T1000 (cell line): ENCODE measurements at regions not wholly inside any gene's neighbourhood (a gene's known extent, or its start where the extent isn't known, plus 50 kb on each side); places are given as distances from the start of the nearest gene placed in this dataset.

ENCODE experiments used
- DNase-seq: peaks from one replicate; lab custom pipeline; 2025; ENCODE audit warnings: mixed read lengths; lab: John Stamatoyannopoulos, UW

GRCh38 chr6:140597181-140597580, 1222.7 kb upstream of the CITED2 start:
- no peak for DNase-seq

- no peak for DNase-seq
Observed at GRCh38 chr6:140594806-140595128, 1220.3 kb upstream of the CITED2 start.

GRCh38 chr6:140592877-140593276, 1218.4 kb upstream of the CITED2 start:
- DNase-seq: no peak

DNA sequence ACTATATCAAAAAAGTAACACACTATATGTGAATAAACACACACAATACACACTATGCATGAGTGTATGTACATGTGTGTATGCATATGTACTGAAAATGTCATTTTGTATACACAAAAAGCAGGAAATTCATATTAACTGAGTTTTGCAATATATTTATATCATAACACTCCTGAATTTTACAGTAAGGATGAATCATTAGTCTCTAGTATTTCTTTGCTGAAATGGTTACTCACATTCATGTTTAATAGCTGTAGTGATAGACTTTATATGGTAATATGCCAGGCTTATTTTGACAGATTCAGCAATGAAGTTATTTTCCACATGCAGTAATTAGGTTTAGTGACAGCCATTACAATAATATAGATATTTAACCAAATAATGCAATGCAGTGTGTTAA, 1216.2 kb upstream of the CITED2 start:
- DNase-seq: no peak

- no peak for DNase-seq
Observed at GRCh38 chr6:140586426-140587061, 1212.1 kb upstream of the CITED2 start.

- no peak for DNase-seq
Observed at GRCh38 chr6:140581601-140582000, 1207.2 kb upstream of the CITED2 start.

DNA sequence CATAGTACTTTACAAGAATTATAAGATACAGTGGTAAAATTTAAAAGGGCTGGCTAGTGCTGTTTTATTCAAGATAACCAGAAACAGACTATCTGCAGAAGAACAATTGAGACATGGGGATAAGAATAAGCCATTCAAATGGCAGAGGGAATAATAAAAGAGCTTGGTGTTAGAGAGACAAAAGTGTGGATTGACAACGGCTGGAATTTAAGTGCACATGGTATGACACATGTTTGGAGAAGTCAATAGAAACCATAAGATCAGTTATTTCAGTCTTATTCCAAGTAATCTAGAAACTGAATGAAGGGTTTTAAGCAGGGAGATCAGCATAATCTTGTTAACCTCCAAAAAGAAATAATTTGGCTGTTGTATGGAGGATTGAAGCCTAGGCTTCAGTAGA, 1205.5 kb upstream of the CITED2 start:
- DNase-seq: no peak

GRCh38 chr6:140576004-140576555, 1201.6 kb upstream of the CITED2 start:
- DNase-seq: no peak

- DNase-seq: no peak
Observed at GRCh38 chr6:140572867-140573266, 1198.4 kb upstream of the CITED2 start.

- no peak for DNase-seq
Observed at GRCh38 chr6:140572129-140572528, 1197.7 kb upstream of the CITED2 start.

- no peak for DNase-seq
Observed at GRCh38 chr6:140571145-140571544, 1196.7 kb upstream of the CITED2 start.

DNA sequence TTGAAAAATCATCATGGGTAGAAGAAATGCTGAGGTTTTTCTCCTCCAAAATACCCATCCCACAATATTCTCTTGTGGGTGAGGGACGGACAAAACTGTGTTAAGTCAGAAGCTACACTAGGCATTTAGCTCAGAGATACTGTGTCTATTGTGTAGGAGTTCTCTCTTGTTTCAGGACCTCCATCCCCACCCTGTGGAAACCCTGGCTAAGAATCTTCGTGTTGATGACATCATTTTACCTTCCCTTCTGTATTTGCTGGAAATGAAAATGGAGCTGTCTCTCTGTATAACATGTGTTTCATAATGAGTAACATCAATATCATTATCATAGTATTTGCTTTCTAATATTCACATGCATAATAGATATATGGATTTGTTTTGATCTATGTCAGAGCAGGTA, 1193.0 kb upstream of the CITED2 start:
- no peak for DNase-seq

GRCh38 chr6:140566781-140567277, 1192.4 kb upstream of the CITED2 start:
- no peak for DNase-seq

DNA sequence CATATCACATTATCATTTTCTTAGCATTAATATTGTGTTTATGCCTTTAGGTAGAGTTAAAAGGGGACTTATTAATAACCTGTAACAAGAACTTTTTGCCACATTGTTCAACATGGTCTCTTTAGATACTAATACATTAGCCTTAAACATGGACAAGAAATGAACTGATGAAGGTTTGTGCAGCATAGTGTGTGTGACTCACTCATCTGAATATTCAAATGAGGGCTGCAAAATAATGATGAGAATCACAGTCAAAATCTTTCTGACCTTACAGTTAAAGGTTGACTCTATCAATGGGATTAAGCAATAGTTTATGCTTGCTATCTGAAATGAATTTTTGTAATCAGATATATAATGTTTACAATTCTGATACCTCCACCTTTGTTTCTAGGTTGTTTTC, 1189.3 kb upstream of the CITED2 start:
- no peak for DNase-seq

DNA sequence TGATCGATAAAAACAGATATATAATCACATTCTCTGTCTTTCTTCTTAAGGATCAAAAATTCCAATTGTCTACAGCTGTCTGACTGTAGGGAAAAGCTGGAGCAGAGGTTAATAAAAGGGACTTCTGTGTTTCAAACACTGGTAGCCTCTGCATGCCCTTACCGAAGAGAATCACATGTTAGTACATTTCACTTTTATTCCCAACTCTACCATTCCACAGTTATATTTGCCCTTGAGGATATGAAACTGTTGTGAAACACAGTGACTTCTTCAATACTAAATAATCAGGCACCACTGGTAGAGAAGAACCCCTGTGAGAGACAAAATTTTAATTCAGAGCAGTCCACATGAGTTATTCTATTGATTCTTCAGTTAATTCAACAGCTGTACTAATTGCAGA, 1187.3 kb upstream of the CITED2 start:
- no peak for DNase-seq

DNA sequence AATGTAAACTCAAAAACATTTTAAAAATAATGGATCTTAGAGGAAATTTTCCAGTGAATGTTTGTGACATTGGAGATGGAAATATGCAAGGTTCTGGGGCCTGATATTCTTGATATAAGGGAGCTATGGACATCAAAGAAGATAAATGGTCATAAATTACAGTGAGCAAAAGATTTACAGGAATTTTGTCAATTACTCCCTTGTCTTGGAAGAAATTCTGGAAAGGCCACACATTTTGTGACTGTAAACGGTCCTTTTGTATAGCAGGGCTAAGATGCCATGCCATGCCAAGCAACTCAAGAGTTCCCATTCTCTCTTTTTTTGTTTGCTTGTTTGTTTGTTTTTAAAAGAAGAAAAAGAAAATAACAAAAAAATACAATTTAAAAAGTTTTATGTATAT, 1186.2 kb upstream of the CITED2 start:
- no peak for DNase-seq

DNA sequence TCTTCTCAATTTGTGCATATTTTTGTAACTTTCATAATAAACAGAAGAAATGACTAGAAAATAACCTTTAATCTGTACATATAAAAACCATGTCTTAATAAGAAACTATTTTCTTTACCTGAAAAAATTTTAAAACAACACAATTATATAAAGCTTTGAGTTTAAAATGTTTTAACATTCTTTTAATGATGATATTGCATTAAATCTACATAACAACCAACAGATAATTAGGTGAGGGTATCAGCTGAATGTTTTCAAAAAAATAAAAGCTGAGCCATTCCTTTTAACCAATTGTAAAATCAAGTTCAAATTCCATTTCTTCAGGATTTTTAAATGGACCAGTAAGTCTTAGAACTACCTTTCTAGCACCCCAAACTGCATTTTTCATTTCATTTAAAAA, 1185.0 kb upstream of the CITED2 start:
- no peak for DNase-seq

DNA sequence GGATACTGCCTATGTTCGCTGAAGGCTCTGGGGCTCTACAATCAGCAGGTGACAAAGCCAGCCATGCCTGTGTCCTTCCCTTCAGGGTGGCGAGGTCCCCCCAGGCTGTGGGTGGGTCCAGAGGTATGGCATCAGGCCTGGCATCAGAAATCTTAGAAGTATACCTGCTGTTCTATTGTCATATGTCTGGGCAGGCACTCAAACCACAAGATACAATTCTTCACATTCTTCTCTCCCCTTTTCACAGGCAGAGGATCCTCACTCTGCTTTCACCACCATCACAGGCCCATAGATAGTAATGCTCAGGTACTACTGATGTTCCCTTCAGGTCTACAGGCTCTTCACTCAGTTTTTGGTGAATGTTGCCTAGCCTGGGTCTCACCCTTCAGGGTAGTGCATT, 1180.0 kb upstream of the CITED2 start:
- no peak for DNase-seq

DNA sequence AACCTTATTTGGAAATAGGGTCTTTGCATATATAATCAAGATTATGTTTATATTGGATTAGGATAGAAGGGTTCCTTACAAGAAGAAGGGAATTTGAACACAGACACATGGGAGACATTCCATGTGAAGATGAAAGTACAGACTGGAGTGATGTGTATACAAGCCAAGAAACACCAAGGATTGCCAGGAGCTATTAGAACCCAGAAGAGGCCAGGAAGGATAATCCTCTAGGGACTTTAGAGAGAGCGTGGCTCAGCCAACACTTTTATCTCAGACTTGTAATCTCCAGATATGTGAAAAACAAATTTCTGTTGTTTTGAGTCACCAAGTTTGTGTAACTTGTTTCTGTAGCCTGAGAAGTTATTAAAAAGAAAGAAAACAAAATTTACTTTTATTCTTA, 1173.9 kb upstream of the CITED2 start:
- no peak for DNase-seq

- no peak for DNase-seq
Observed at GRCh38 chr6:140546640-140547039, 1172.2 kb upstream of the CITED2 start.

DNA sequence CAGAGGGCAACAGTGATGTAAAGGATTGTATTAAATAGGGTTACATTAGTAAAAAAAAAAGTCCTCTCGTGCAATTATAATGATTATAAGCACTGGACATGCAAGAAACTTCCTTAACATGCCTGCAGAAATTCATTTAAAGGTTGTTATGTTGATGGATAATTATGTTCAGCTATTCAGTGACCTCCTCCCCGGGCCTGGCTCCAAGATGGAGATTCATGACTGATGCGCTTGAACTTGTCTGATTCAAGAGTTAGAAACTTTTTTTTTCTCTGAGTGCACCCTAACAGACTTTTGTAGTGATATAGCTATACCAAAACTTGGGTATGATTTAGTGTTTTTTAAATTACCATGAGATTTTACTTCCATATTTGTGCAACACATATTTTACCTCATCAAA, 1170.0 kb upstream of the CITED2 start:
- DNase-seq: no peak

DNA sequence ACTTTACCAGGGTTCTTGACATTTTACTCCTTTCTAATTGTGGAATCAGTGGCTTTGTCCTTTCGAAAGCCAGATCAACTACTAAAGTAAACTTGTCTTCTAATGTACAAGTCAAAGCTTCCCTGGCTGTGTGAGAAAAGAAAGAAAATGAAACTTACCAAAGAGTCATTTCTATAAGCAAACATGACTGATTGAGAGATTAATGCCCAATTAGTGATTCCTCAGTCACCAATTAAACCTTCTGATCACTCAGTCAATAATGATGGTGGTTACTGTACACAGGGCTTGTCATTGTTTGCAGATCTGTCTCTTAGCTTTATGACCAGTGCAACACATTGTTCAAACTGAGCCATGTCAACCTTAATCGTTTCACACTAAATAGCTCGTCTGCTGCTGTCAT, 1168.4 kb upstream of the CITED2 start:
- DNase-seq: no peak

DNA sequence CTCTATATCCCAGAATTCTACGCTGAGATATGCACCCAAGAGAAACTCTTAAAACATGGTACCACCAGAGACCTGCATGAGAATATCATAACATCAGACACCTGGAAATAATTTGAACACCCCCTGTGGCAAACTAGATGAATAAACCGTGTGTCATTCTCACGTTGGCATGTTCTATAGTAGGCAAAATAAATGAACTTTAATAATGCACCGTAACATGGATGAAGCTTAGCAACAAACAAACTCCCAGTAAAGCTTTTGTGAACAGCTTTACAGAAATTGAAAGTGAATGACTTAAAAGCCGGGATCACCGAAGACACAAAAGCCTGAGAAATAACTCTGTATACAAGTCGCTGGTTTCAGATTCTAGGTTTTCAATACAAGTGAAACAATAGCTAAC, 1166.8 kb upstream of the CITED2 start:
- DNase-seq: no peak

DNA sequence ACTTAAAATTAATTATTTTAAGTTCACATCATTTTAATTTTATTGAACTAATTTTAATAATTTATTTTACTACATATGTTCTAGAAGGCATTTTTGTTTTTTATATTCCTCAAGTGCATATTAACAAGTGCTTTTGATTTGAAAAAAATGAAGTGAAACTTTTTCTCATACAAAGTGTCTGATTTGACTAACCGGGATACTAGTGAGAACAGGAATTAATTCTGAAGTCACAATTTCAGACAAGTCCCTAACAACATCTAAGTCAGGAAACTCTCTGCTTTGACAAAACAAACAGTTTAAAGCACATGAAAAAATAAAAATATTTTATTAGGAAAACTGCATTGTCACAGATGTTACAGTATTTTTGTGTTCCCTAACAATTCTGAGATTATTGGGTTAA, 1166.3 kb upstream of the CITED2 start:
- DNase-seq: no peak
